Eye (tissue), 1 donor: ENCODE measurements at regions not wholly inside any gene's neighbourhood (a gene's known extent, or its start where the extent isn't known, plus 50 kb on each side); places are given as distances from the start of the nearest gene placed in this dataset.
A peak's percentile ranks its signal among the peaks of the same experiment; 100 is the strongest.

Experiments
- DNase-seq: peaks from one replicate; pipeline ENCODE4 v3.0.0-alpha.2; 2015

DNA sequence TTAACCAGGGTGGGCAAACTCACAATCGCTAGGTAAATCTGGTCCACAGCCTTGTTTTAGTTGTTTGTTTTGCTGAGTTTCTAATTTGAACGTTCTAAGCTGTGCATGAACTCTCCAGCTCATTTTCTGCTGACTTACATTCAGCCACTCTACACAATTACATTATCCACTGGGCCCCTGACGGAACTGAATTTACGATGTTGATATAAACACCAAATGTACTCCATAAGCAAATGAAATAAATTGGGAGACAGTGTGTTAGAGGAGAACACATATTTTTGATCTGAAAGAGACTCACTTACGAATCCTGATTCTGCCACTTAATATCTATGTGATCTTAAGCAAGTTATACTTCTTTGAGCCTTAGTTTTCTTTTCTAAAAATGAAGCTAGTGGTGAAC is 393.4 kb downstream of the ZNF608 start:
- DNase-seq: no peak

DNA sequence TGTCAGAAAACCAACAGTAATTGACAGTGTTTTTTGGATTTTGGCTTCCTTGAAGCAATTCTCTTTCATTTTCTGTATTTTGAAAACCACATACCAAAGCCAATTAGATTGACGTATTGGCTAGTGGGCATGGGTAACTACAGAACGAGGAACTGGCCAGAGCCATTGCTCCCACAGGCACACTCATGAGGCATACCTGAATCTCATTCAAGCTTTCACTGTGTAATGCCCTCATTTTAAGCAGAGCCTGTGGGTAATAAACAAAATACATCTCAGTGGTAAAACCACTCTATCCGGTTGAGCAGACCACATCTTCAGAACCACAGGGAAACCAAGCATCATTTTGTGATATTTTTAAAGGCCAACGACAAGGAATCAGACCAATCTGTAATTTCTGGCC is 394.1 kb downstream of the ZNF608 start:
- DNase-seq: no peak

DNA sequence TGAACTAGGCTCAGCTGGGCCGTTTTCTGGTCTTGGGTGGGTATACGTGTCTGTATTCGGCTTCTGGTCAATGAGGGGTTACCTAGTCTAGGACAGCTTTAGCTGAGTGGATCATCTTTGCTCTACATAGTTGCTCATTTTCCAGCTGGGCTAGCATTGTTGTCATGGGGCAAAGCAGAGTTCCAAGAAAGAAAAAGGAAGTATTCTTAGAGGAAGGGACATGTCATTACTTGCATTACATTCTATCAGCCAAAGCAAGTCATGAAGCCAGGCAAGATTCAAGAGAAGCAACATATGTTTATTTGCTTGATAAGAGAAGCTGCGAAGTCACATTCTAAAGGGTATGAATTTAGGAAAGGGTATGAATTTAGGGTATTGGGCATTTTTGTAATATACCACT is 396.5 kb downstream of the ZNF608 start:
- no peak for DNase-seq

DNA sequence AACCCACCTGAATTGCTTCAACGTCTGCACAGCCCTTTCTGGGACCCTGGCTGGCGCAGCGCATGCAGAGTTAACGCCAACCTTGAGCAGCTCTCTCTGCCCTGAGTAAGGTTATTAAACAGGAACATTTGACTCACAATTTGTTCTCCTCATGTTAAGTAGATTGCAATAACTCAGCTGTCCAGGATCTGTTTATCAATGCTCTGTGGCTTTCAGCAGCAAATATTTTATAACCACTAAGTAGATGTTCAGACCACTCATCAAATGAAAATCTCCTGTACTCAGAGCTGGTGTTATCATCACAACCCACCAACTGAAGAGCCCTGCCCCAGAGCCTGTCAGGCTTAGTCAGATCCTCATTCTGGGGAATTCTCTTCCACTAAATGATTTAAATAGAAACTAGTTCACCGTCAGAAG is 403.0 kb downstream of the ZNF608 start:
- DNase-seq: peak; percentile 21

DNA sequence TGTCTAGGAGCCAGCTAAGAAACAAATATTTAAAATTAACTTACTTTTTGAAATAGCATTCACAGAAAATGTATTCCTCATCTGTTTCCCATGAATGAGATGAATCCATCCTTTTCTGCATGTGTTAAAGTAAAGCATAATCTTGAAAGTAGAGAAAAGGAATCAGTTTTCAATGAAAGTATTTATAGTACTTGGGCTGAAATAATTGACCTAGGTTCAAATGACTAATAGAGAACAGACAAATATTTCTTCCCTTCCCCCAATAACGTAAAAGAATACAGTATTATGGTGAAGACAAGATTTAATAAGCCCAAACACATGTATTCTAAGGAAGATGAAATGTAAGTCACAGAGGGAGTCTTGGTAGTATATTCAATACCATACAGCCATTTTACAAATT is 403.5 kb downstream of the ZNF608 start:
- DNase-seq: peak; percentile 49

DNA sequence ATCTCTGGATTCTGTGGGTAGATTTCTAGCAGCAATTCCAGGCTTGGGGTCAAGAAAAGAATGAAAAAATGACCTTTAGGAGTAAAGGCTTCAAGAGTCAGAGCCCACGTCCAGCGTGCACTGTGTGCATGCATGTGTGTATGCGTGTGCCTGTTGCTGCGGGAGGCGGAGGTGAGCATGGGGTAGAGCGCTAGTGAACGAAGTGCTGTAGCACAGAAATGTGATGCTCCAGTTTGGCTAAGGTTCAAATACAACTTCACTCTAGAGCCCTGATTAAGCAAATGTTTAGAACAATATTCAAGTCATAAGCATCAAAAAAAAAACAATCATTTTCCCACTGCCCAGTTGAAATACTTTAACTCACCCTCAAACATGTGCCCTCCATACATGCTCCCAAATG is 403.9 kb downstream of the ZNF608 start:
- DNase-seq: no peak

DNA sequence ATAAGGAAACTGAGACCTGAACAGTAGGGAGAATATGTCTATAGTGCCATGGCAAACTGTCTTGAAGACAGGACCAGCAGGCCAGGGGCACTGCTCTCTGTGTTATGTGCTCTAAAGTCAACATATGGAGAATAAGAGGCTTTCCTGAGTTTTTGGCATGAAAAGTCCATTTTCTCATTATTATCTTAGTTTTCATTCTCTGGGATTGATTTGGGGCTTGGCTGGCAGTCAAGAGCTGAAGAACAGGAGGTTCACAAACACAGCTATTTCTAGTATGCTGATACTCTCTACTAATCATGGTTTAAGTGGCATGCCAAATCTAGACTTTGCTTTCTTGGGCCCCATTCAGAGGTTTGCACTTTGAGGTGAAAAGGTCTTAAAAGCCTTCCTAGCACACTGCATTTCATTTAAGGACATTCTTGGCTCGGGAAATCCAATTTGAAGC is 404.4 kb downstream of the ZNF608 start:
- peak; percentile 81 for DNase-seq

DNA sequence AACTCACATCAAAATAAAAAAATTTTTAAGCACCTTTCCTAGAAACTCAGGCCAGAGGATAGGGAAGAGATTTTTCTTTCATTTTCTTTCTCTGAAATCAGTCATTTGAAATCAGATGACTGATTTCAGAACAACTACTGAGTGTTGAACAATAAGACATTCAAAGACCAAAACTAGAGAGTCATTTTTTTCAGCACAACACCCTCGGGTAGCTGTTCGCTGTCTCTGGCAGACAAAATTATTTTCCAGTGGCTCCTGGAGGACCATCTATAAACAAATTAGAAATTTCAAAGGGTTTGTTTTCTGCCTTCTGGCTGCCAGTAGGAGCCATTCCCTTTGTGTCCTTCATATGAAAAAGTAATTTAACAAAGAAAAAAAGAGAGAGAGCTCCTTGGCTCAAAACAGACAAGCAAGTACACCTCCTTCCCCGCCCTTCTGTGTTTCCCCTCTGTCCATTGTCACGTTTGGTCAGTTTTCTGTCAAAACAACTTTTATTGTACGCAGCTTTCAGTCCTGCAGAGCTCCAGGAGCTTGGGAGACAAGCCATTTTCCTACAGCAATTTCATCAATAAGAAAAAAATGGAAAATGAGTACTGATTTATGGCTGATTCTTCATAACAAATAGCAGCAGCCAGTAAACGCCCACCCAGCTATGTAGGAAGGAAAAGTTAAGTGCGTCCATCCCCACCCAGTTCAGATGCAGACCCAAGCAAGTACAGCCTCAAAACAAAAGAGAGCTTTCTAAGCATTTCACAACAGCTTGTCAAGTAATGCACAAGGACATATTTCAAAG is 405.2 kb downstream of the ZNF608 start:
- DNase-seq: peak; percentile 54

DNA sequence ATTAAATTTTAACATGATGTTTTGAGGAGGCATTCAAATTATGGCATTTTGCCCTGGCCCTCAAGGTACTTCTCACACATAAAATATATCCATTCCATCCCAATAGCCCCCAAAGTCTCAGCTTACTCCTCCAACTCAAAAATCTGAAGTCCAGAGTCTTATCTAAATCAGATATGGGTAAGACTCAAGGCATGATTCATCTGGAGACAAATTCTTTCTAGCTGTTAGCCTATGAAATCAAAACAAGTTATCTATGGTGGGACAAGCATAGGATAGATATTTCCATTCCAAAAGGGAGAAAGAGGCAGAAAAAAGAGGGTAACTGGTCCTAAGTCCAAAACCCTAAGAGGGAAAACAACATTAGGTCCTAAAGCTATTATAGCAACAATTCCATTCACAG is 408.4 kb downstream of the ZNF608 start:
- no peak for DNase-seq

DNA sequence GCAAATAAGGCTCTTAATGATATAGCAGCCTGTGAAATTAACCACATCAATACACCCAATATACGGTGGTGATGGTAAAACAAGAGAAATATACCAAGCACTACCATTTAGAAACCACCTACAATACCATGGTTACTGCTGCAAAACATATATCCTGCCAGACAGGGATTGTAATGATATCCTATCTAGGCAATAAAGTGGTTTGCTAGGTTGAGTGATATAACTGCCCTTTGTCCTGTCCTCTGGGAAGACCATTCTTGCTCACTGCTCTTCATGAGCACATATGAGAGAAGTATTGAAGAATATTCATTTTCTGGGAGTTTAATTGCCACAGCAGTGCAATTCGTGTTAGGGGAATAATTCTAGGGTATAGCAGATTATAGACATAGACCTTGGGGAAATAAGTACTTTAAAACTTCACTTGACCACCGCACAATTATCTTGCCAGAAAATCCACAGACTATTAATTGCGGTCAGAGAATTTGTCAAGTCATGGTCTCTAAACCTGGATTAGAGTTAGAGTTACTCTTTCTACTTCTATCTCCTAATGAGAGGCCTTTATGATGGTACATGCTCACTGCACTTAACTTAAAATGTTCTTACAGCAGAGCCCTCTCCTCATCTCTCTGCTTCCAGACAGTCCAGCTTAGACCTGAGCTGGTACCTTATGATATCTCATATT is 413.0 kb downstream of the ZNF608 start:
- no peak for DNase-seq

DNA sequence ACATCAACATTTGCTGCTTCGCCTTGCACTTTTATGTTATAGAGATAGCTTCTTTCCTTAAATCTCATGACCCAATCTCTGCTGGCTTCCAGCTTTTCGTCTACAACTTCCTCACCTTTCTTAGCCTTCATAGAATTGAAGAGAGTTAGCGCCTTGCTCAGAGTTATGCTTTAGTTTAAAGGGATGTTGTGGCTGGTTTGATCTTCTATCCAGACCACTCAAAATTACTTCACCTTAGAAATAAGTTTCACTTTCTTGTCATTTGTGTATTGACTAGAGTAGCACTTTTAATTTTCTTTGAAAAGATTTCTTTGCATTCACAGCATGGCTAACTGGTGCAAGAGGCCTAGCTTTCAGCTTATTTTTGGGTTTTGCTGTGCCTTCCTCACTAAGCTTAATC is 414.2 kb downstream of the ZNF608 start:
- DNase-seq: no peak

DNA sequence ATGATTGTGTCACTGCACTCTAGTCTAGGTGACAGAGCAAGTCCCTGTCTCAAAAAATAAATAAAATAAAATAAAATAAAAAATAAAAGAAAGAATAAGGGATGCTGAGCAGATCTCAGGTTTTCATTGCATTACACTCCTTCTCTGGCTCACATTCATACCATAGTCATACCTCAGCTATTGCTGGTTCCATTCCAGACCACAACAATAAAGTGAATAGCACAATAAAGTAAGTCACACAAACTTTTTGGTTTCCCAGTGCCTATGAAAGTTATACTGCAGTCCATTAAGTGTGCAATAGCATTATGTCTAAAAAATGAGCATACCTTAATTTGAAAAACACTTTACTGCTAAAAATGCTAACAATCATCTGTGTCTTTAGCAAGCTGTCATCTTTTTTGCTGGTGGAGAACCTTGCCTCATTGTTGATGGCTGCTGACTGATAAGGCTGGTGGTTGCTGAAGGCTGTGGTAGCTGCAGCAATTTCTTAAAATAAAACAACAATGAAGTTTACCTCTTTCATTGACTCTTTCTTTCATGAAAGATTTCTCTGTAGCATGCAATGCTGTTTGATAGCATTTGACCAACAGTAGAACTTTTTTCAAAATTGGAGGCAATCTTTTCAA is 415.7 kb downstream of the ZNF608 start:
- DNase-seq: no peak

DNA sequence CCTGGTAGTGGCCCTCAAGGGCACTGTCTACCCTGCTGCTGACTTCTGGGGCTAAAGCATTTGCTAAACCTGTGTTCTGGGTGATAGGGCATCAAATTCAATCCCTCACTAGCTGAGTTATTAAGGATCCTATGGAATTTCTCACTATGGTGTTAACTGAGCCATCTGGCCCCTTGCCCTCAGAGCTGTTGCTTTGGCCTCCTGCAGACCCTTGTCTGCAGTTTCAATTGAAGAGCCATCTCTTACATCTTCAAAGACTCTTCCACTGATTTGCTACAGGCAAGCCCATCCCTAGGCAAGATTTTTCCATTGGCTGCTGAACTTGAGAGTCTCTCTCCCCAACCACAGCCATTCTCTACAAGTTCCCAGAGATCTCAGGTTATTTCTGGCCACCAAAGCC is 418.2 kb downstream of the ZNF608 start:
- no peak for DNase-seq

DNA sequence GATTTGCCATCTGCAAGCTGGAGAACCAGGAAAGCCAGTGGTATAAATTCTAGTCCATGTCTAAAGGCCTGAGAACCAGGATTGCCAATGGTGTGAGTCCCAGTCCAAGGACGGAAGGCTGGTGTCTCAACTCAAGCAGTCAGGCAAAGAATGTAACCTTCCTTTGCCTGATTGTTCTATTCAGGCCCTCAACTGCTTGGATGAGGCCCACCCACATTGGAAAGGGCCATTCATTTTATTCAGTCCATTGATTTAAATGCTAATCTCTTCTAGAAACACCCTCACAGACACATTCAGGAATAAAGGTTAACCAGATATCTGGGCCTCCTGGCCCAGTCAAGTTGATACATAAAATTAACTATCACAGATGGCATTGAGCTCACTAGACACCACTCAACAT is 427.8 kb downstream of the ZNF608 start:
- no peak for DNase-seq

DNA sequence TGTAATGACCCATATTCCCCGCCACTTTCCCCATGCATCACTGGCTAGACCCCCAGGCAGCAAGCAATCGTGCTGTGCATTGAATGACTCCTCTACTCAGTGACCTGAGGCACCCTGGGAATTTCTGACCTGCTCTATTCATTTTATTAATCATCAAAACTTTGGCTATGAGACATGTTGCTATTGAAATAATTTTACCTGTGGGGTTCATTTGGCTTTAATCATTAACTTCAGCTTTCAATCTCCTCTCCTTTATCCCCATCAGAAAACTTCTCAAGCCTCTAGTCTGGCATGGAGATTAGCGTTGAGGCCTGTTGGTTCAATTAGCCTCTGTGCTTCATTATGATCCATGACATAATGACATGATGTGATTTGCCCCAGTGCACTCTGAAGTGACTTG is 429.0 kb downstream of the ZNF608 start:
- DNase-seq: peak; percentile 82

DNA sequence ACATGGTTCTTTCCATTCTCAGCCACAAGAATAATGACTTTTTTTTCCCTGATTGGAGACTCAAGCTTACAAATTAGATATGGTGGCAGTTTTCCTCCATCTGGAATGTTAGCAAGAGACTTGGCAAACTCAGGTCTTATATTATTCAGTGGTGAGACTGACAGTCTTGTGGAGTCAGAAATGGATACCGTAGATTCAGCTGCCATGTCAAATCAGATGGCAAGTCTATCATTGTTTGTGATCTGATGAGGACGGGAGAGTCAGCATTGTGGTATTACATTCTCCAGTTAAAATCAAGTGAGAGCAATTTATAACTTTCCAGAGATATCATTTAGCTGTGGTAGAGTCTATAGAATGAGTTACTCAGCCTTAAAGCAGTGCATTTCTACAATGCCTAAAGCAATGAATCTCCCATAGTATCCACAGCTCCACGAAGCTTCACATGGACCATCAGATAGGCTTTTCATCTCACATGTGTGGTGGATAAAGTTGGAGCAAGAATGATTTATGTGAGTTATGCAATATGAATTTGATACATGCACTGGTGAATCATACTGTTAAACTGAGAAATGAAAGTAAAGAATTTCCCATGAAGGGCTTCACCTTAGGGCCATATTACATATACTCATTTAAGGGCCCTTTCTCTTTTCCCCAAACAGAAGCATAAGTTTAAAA is 430.6 kb downstream of the ZNF608 start:
- DNase-seq: peak; percentile 30

DNA sequence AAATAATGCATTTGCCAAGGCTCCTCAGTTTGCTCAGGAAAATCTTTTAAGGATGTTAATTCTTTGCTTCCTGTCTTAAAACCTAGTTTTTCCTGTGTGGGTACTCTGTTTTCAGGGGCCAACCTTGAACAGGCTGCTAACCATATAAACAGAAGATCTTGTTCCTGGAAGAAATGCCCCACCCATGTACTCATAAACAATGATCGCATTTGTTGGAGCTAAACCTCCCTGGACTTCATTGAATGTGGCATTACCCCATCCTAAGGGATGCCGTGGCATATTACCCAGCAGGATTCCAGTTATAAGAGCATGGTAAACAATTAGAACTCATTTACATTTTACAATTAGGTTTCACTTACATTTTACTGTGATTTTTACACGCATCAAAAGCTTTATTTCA is 436.0 kb downstream of the ZNF608 start:
- peak; percentile 31 for DNase-seq

DNA sequence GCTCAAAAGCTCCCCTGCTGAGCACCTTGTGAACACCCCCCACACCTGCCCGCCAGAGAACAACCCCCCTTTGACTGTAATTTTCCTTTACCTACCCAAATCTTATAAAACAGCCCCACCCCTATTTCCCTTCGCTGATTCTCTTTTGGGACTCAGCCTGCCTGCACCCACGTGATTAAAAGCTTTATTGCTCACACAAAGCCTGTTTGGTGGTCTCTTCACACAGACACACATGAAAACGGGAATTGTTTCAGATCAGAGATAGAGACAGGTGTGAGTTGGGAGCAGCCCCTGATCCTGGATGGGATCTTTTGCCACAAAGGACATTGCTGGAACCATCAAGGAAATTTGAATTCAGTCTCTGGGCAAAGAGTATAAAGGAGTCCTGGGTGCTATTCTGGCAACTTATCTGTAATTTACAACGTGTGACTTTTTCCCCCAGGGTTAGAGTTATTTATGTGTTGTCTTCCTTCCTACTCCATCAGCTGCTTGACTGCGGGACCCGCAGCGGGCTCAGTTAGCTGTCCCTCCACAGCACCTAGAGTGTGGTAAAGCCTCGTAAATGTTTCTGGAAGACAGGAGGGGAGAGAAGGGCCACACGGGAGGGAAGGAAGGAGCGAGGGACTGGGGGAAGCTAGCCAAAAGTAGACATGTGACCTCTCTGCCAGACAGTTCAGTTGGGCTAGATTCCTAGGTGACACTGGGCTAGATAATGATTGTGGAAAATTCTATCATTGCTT is 437.0 kb downstream of the ZNF608 start:
- peak; percentile 30 for DNase-seq

DNA sequence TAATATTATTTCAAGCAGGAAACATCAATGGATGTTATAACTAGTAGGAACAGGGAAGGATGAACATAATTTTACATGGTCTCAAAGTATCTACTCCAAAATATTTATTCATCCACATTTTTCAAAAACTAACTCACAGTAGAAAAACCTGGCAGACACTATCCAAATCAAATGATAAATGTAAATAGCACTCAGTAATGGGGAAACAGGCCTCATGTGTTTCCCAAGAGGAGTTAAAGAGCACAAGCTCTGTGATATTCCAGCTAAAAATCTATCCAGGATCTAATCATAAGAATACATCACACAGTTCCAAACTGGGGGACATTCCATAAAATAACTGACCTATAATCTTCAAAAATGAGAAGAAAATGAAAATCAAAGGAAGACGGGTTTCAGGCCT is 443.1 kb downstream of the ZNF608 start:
- DNase-seq: no peak

DNA sequence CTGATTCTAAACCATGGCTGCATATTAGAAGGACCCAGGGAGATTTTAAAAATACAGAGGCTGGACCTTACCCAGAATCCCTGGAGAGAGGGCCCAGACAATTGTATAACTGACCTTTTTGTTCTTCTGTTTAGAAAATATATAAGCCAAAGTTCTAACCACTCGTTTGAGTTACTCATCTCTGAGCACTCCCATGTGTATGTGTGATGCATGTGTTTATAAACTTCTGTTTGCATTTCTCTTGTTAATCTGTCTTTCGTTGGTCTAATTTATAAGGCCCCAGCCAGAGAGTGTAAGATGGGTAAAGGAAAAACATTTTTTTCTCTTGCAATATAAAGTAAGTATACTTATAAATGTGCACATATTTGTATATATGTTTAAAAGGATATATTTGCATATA is 443.9 kb downstream of the ZNF608 start:
- DNase-seq: no peak

DNA sequence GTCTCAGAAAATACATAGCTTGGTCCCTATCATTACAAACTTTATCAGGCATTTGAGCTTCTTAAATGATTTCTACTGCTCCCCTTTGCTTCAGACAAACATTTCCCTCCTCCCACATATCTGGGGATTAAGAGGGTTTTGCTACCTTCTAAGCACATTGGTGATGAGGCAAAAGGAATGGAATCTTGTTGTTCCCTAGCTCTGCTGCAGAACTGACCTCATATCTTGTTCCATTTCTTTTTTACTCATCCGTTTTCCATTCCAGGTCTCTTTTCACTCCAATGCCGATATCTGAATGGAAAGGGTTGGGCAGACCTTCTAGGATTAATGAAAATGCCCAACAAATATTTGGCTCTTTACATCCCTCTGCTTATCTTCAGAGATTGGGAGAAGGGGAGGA is 444.6 kb downstream of the ZNF608 start:
- DNase-seq: no peak

DNA sequence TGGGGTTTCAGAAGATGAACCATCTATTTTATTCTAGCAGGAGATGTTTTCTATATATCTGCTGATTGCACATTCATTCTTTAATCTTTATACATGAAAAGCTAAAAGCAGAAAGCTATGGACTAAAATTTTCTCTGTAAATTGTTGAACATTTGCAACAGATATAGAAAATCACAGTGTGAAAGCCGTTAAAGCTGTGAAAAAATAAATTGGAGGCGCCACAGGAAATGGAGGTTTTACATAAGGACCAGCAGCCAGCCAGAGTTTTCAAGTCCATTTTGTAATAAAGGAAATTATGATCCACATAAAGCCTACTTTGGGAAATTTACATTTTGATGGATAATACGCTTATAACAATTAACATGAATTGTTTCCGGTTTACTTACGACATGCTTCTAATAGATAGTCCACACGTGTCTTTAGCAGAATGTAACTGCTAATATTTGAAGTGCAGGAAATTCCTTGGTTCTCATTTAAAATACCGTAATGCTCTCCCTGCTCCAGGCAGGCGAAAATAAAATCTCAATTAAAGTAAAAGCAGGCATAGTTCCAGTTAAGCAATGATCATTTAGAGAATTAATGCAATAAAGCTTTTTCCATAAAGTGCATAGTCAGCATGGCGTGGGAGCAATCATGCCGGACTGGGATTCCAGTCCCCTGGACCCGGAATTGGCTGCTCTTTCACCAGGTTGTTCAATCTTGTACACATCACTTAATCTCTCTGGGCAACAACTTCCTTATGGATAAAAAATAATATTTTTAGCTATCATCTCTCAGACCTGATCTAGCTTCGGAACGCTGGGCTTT is 445.4 kb downstream of the ZNF608 start:
- no peak for DNase-seq
